ENCODE measurements at regions not wholly inside any gene's neighbourhood (a gene's known extent, or its start where the extent isn't known, plus 50 kb on each side); places are given as distances from the start of the nearest gene placed in this dataset.
"Not testable (repeated sequence)": the region's sequence is repeated elsewhere in the genome, so short reads cannot be mapped to it uniquely, and the experiment has no call there.

DNA sequence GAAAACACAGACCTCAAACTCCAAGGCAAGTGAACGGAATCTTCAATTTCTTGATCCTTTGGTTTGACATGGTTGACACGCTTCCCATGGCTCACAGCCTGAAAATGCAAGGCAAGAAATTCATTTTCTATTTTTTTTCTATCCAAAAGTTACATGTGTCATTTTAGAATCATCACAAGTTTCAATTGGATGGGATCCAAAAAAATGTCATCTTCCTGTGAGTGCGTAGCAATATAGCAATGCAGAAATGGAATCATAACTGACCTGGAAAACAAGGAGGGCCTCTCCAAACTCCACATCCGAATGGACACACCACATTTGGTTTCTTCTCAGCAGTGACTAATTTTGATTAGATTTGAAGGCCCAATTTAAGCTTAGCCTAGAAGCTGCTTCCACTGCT is 175.8 kb upstream of the ATP11B start:
- no peak for DNase-seq

DNA sequence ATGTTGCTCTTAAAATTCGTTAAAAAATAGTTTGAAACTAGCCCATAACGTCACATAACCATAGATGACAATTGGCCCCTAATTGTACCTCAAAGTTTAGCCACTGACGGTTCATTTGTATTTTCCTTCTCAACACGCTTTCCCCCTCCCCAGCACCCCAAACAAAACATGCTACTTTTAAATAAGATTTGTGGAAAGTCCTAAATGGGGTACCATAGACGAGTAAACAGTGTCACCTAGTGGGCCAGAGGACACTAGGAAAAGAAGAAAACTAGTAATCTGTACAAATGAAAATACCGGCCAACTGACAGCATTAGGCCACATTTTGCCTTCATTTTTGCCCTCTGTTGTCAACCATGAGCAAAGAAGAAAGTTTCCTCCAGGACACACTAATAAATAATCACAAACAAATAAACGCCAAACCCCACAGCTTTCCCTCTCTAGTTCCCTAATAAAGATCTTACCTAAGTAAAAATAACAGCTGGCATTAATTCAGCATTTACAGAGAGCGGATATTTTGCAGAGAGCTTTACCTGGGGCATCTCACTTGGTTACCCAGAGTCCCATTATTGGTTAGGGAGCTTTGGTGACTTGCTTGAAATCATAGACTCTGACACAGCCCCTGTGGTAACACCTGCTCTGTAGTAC is 175.1 kb upstream of the ATP11B start:
- no peak for DNase-seq

DNA sequence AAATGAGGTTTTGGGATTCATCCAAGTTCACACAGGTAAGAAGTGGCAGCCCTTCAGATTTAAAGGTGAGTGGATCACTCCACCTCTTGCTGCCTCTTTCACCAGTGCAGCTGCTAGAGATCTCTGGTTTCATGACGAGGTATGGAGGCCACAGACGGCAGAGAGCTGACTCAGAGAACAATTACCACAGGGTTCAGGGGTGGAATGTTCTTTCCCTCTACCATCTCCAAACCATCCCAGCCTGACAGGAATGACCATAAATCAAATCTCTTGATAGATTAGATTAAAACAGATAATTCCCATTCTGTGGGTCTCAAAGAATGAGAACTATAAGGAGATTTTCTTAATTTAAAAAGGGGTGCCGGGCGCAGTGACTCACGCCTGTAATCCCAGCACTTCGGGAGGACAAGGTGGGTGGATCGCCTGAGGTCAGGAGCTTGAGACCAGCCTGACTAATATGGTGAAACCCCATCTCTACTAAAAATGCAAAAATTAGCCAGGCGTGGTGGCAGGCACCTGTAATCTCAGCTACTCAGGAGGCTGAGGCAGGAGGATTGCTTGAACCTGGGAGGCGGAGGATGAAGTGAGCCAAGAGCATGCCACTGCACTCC is 174.2 kb upstream of the ATP11B start:
- DNase-seq = no peak

DNA sequence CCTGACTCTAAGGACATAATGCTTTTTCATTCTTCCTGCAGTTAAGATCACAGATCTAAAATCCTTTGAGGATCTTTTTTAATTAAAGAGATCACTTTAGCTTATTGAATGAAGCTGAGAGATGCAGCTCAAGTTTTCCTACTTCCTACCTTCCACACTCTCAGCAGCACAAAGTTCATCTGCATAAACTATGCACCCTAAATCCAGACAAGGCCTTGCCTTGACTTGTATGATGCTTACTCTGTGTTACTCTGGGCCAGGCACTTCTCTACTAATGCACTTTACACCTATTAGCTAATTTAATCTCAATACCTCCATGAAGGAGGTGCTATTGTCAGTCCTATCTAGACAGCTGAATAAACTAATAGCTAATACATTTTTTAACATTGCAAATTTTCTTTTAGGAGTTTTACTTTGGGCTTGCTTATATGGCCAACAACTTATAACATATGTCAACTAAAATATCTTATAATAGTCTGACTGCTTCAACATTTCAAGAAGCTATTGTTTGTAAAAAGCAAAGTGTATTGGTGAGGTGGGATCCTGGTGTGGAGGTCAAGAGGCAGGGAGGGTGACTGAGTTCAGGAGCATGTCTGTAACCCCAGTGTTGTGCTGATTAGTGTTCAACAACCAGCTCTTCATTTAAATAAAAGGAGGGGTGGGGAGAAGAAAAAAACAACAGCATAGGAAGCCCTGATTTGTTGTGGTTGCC is 172.4 kb upstream of the ATP11B start:
- DNase-seq = no peak

DNA sequence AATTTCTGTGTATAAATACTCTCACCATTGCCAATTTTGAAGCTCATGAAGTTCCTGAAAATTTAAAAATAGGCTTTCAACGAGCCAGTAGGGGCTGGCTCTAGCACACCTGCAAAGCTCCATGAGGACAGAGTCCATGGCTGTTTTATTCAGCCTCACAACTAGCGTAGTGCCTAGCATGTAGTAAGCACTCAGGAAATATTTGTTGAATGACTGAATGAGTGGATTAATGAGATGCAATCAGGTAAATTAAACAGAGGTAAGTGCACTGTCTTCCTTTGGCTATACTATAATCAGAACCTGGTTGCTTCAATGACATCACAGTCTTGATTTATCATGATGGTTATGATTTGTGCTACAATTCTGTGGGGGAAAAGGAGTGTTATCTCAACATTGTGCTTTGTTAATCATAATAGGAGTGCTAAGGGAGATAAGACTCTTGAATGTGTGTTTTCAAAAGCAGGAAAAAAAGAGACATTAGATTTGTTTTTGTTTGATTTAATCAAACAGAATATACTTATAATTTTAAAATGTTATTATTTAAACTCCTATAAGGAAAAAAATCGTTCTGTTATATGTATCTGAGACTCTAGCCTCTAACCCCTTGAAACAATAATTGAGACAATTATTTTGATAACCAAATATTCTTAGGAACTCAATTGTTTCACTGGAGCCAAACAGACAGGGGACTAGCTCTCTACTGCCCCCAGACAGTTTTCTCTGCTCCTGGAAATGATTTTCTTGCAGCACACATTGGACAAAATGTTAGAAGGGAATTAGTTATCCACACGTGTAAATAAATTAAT is 171.7 kb upstream of the ATP11B start:
- no peak for DNase-seq

DNA sequence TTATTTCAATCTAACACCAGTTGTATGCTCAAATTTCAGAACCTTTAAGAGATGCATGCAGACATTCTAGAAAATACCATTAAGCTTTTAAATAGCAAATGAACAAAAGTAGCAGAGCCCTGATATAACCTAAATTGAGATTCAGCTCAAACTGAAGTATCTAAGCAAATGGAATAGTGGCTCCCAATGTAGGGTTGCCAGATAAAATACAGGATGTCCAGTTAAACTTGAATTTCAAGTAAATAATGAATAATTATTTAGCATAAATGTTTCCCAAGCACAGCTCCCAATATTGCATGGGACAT is 171.1 kb upstream of the ATP11B start:
- DNase-seq = no peak

DNA sequence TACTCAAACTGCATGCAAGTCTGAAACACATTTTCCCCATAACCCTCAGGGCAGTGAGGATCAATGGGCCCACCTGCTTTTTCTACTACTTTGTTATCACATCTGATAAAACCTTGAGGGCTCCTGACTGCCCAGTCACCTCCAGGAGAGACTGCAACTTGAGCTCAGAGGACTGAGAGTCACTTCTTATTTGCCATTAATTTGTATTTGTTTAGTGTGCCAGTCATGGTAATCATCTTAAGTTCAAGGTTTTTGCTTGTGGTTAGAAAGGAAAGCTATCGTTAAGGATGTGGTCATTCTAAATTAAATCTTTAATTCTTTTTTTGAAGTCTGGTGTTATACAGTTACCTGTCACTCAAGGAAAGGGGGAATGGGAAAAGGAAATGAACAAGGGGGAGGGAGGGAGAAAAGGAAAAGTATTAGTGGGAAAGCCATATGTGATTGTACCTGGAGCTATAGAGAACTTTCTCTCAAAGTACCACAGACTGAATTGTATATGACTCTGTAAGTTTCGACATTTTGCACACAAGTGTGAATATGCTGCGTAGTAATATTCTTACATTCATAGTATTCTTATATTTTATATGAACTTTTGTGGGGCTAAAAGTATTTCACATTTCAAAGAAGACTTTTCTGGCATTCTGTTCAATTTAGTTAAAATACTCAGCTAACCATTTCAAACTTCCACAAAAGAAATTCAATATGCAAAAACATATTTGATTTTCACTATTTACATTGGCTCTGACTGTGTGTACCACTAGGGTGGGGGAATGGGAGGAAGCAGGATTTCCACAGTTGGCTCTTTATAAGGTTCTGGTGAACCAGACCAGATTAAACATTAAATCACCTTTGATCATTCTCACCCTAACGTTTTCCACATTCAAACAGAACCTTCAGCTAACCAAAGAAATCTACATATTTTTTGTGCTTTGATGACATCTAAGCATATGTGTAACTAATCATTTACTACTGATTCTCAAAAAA is 166.5 kb upstream of the ATP11B start:
- no peak for DNase-seq

DNA sequence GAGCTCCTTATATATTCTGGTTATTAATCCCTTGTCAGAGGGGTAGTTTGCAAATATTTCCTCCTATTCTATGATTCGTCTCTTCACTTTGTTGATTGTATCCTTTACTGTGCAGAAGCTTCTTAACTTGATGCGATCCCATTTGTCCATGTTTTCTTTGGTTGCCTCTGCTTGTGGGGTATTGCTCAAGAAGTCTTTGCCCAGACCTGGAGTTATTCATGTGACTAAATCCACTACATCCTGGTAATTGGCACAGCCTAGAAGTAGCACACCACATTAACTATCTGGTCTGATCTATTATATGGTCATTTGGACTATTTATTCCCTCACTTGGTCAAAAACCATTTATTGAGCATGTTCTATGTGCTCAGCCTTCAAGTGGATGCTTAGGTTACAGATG is 164.8 kb upstream of the ATP11B start:
- no peak for DNase-seq

DNA sequence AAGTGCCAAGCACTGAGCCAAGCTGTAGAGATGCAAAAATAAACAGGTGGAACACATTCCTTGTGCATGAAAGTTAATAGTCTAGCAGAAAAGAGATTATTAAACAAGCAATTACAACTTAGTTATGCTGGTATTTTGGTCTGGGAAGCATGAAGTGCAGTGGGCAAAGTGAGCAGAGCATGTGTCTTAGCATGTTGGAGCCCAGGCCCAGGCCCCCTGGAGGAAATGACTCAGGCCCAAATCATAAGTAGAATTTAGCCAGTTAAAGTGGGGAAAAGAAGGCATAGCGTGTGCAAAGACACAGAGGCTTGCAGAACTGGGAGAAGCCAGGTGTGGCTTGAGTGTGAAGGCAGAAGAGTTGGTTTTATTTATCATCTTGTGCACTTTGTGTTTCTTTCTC is 163.8 kb upstream of the ATP11B start:
- no peak for DNase-seq

DNA sequence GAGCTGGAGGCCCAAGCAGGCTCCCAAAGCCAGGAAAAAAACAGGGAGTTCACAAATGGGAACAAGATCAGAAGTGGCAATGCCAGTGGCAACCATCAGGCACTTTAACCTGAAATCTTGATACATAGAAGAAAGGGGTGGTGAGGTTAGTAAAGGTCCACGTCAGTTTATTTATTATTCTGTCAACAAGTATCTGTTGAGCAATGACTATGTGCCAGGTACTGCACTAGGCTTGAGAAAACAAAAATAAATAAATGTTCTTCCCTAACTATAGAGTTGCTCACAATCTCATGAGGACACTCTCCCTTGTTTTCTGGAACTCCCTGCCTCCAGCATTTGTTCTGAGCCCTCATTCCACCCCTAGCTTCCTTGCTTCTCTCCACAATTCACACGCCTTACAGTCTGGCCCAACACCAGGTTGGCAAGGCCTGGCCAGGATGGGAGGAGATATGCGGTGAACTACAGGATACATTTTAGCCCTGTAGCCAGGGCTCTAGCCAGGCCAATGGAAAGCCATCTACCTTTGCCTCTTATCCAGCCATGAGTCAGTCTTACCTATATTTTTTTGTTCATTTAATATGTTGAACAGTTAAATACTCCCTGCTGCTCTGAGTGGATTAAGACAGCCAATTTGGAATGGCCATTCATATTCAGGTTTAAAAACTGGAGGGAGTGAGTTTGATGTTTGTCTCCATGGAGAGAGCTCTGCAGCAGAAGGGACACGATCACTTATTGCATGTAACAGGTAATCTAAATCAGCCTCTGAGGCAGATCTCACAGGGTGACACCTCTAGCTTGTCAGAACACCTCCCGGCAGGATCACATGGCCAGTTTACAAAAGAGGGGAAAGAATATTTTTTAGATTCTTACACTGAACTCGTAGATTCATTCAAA is 161.9 kb upstream of the ATP11B start:
- DNase-seq = no peak

DNA sequence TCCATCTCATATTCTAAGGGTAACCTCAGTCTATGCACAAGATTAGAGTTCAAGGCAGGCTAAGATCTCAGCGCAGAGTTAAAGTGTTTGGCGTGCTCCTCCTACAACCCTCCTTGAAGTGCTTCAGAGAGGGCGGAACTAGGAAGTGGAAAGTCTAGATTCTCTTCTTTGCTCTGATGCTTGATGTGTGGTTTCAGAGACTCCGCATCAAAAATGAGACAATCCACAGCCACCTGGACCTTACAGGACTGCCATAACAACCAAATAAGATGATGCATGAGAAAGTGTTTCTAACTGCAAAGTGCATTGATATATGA is 161.3 kb upstream of the ATP11B start:
- no peak for DNase-seq

DNA sequence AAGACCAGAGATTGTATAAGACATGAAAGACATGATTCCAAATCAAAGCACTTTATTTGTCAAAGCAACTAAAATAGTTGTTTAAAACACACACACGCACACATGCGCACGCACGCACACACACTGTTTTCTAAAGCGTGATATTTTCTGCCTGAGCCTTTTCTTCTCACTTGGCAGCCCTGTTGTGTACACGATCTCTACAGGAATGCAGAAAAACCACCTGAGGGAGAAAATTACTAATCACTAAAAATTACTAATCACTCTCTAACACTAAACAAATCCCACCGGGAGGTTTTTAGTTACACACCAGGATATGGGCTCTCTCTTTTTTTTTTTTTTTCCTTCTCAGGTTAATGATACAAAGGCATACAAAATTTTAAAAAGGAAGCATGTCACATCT is 160.1 kb upstream of the ATP11B start:
- DNase-seq = no peak

DNA sequence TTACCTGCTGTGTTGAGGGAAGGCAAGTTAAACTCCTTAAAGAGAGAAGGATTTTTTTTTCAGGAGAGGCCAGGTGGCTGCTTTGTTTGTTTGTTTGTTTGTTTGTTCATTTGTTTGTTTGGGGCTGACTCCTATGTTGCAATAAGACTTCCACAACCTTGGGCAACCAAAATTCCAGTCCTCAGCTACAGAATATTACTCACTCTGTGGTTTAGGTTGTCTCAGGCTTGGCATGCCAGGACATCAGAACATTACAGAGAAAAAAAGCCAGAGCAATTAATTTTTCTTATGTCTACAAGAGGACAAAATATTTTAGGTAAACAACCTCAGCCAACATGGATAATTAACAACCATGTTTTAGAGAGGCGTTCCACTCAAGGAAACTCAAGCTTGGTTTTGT is 156.7 kb upstream of the ATP11B start:
- DNase-seq = no peak

DNA sequence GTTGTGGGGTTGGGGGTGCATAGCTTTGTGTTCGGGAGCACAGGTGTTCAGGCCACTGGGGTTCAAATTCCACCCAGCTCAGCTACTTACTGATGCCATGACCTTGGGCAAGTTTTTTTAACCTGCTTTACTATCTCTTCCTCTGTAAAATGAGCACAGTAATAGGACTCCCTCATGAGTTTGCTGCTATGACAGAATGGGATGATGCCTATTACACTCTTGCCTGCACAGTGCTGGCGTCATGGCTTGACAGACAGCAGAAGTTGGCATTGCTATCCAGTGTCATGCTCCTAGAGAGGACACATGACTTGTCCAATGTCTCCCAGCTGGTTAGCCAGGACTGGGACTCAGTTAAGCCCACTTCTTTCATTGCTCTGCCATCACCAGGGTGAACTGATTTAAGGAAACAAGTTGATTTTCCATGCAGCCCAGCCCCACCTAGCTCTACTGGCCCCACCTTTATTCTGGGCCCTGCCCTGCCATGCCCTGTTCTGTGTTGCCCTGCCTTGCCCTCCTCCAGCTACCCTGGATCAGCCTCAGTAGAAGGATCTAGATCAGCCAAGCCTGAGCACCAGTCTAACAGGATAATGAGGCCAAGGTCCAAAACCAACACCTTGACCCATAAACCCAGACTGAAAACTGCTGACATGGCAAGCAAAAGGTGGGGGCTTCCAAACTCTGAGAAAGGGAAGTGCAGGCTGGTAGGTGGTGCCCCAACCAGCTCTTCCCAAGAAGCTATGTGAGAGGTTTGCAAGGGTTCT is 155.8 kb upstream of the ATP11B start:
- DNase-seq = no peak

DNA sequence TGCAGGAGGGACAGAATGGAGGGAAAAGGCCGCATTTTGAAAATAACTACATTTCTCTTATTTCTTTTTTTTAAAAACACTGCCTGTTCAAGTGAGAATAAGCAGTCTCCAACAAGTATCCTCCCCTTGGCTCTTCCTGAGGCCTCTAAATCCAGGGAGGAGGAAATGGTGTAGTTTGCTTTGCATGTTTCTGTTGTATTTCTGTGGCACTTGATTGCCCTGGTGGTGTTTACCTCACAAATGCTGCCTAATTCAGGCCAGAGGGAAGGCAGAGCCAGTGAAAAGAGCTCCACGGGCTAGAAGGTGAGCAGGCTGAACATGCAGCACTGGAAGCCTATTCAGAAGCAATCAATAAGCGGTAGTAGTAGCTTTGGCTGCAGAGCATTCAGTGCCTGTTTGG is 149.3 kb upstream of the ATP11B start:
- no peak for DNase-seq

DNA sequence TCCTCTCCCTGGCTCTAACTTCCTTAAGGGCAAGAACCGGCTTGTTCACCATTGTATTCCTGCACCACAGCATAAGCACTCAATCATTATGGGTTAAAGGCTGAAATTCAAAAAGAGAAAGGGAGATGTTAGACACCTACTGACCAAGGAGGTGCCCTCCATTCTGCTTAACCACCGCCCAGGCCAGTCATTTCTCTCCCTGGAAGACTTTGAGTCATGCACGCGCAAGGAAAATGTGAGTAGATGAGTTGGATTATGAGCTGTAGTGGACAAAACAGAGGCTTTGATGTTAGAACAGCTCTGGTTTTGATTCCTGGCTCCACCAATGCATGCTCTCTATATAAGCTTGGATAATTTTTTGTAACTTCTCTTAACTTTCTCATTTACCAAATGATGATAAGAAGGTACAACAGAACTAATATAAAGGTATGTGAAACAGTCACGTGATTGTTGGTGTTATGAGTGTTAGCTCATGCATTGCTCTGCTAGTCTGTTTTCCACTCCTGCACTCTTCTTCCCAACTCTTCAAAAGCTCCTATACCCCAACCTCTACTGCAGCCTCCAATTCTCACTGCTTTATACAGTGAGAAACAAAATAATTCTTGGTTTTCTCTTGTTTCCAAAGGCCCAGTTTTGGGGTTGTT is 148.4 kb upstream of the ATP11B start:
- DNase-seq = no peak

DNA sequence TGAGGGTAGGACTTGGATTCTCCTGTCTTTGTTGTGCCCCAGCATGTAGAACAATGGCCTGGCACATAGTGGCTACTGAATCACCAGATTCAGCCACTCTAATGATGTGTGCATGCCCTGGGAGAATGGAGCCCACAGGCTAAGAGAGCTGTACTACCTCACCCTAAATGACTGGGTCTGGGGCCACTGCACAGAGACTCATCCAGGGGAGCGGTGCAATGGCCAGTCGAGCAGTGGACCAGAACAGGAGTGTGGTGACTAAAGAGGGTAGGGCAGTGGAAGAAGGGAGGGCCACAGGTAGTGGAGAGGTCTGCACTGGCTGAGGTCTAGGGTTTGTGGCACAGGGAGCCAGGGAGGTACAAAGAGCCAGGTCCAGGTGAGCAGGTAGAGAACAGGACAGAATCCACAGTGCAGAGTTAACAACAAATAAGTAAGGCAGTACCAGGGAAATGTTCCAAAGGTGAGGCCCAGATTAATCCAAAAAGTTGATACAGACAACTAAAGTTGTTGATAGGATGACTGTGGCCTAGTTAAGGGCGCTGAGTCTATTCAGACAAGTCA is 142.7 kb upstream of the ATP11B start:
- DNase-seq = no peak

DNA sequence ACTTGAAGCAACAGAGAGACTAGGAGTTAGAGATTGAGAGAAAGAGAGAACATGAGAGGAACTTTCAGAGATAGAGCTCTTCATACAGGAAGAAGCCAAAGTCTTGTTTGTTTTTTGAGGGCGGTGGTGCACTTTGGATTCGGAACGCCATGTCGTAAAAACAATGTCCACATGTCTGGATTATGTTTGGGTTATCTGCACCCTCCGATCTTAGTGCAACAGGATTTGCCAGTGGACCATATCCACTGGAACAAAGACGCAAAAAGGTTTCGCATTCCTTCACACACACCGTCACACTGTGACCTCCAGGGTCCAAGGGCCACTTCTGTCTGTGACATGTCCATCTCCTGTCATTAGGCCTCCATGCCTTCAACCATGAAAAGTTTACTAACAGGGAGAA is 141.8 kb upstream of the ATP11B start:
- no peak for DNase-seq

DNA sequence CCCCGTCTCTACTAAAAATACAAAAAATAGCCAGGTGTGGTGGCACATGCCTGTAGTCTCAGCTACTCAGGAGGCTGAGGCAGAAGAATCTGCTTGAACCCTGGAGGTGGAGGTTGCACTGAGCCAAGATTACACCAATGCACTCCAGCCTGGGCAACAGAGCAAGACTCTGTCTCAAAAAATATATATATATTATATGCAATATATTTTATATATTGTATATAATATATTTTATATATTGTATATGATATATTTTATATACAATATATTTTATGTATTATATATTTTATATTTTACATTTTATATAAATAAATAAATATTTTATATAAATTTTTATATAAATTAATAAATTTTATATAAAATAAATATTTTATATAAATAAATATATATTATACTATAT is 140.2 kb upstream of the ATP11B start:
- not testable (repeated sequence) for DNase-seq

DNA sequence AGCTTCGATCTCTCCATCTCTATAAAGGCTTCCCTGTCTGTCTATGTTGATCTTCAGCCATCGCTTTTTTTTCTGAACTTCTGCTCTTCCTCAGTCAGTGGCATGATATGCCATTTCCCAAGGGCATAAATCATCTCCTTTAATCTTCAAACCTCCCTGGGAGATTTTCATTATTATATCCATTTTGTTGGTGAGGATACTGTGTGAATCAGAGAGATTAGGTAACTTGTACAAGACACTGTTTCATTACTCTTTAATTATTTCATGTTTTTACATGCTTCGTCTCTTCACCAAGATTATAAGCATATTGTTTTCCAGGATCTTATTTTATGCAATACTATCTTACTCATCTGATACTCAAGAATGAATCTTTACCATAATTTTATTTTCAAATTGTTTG is 124.8 kb upstream of the ATP11B start:
- DNase-seq = no peak

Measured in effector CD4-positive, alpha-beta T cell (primary cell).